ENCODE measurements at regions not wholly inside any gene's neighbourhood (a gene's known extent, or its start where the extent isn't known, plus 50 kb on each side); places are given as distances from the start of the nearest gene placed in this dataset.

- no peaks in the 10 kb centered on the region for H3K9me3 ChIP-seq
- WGBS, 4 donors: 34 to 55% (median 48%) methylated on average over 1 of the region's 1 CpG
- intact Hi-C loops (cut with DNase I): no loop called here
Measured at GRCh38 chr2:72015266-72015665, 132.4 kb downstream of the CYP26B1 start.

GRCh38 chr2:72014831-72015230, 132.8 kb downstream of the CYP26B1 start:
- no peak overlapping the region for H3K27ac ChIP-seq
- WGBS, 4 donors: 89 to 98% (median 95%) methylated on average over 1 of the region's 1 CpG
- intact Hi-C loops (cut with DNase I): no loop called here
- no peak overlapping the region for H3K4me3 ChIP-seq
- no peak for ATAC-seq
- DNase-seq: no peak
- no peaks in the 10 kb centered on the region for H3K9me3 ChIP-seq
- H3K27me3 ChIP-seq: peaks cover 0 to 16% (median 0%) of the 10 kb centered on the region in 9 donors
- no peaks in the 10 kb centered on the region for H3K36me3 ChIP-seq
- H3K4me1 ChIP-seq: no peaks in the 10 kb centered on the region
- no peak for TF ChIP-seq CTCF (IDR thresholded peaks at IDR 0.05)
- no peak for TF ChIP-seq POLR2A (IDR thresholded peaks at IDR 0.05)

More at GRCh38 chr2:72015266-72015665, 132.4 kb downstream of the CYP26B1 start:
- H3K36me3 ChIP-seq: no peaks in the 10 kb centered on the region
- ATAC-seq: no peak
- H3K27me3 ChIP-seq: peaks cover 0 to 11% (median 0%) of the 10 kb centered on the region in 9 donors
- no peaks in the 10 kb centered on the region for H3K4me1 ChIP-seq
- TF ChIP-seq POLR2A (IDR thresholded peaks at IDR 0.05) (no peak), CTCF (IDR thresholded peaks at IDR 0.05) (no peak)
- H3K4me3 ChIP-seq: no peak overlapping the region
- no peak overlapping the region for H3K27ac ChIP-seq
- DNase-seq: no peak

GRCh38 chr2:72013726-72014125, 133.9 kb downstream of the CYP26B1 start:
- DNase-seq (no peak), ATAC-seq (no peak)
- Histone ChIP-seq H3K27me3 (peaks cover 0 to 16% (median 0%) of the 10 kb centered on the region in 9 donors), H3K27ac (no peak overlapping the region), H3K4me3 (no peak overlapping the region), H3K9me3 (no peaks in the 10 kb centered on the region), H3K4me1 (no peaks in the 10 kb centered on the region), H3K36me3 (no peaks in the 10 kb centered on the region)
- intact Hi-C loops (cut with DNase I): no loop called here
- 90 to 96% (median 94%) methylated on average over 6 of the region's 6 CpGs for WGBS, 4 donors
- no peak for TF ChIP-seq CTCF (IDR thresholded peaks at IDR 0.05)
- no peak for TF ChIP-seq POLR2A (IDR thresholded peaks at IDR 0.05)

- 67 to 83% (median 73%) methylated on average over 8 to 9 of the region's 9 CpGs for WGBS, 4 donors
- Histone ChIP-seq H3K27me3 (peaks cover 0 to 16% (median 0%) of the 10 kb centered on the region in 9 donors), H3K36me3 (no peaks in the 10 kb centered on the region), H3K4me1 (no peaks in the 10 kb centered on the region), H3K9me3 (no peaks in the 10 kb centered on the region), H3K4me3 (no peak overlapping the region), H3K27ac (no peak overlapping the region)
- TF ChIP-seq CTCF (IDR thresholded peaks at IDR 0.05) (no peak), POLR2A (IDR thresholded peaks at IDR 0.05) (no peak)
- intact Hi-C loops (cut with DNase I): no loop called here
- ATAC-seq: no peak
- peak in 1 of 5 donors; percentile 20 for DNase-seq
Measured at GRCh38 chr2:72012886-72013574, 134.6 kb downstream of the CYP26B1 start.

All from heart left ventricle (tissue), 16 donors.